BLaER1 (cell line): ENCODE measurements at regions not wholly inside any gene's neighbourhood (a gene's known extent, or its start where the extent isn't known, plus 50 kb on each side); places are given as distances from the start of the nearest gene placed in this dataset.

Experiments used
- H3K27ac ChIP-seq: shearing (Covaris generic); formaldehyde crosslinking; 2 replicates; pipeline ENCODE4 v1.8.1; 2022
- H3K27me3 ChIP-seq: shearing (Covaris generic); formaldehyde crosslinking; 2 replicates; pipeline ENCODE4 v1.8.1; 2022
- H3K36me3 ChIP-seq: shearing (Covaris generic); formaldehyde crosslinking; 2 replicates; pipeline ENCODE4 v1.8.1; 2022
- H3K4me1 ChIP-seq: shearing (Covaris generic); formaldehyde crosslinking; 2 replicates; pipeline ENCODE4 v1.8.1; 2022
- H3K4me2 ChIP-seq: shearing (Covaris generic); formaldehyde crosslinking; 2 replicates; pipeline ENCODE4 v1.8.1; 2022
- H3K4me3 ChIP-seq: shearing (Covaris generic); formaldehyde crosslinking; 2 replicates; pipeline ENCODE4 v1.8.1; 2022
- H3K9ac ChIP-seq: shearing (Covaris generic); formaldehyde crosslinking; 2 replicates; pipeline ENCODE4 v1.8.1; 2022
- H3K9me3 ChIP-seq: shearing (Covaris generic); formaldehyde crosslinking; 2 replicates; pipeline ENCODE4 v1.8.1; 2022
- H4K20me1 ChIP-seq: shearing (Covaris generic); formaldehyde crosslinking; 2 replicates; pipeline ENCODE4 v1.8.1; 2022
- Cebpa-rat ChIP-seq: shearing (Covaris generic); IDR thresholded peaks from 2 replicates; pipeline ENCODE4 v1.8.1; 2022

DNA sequence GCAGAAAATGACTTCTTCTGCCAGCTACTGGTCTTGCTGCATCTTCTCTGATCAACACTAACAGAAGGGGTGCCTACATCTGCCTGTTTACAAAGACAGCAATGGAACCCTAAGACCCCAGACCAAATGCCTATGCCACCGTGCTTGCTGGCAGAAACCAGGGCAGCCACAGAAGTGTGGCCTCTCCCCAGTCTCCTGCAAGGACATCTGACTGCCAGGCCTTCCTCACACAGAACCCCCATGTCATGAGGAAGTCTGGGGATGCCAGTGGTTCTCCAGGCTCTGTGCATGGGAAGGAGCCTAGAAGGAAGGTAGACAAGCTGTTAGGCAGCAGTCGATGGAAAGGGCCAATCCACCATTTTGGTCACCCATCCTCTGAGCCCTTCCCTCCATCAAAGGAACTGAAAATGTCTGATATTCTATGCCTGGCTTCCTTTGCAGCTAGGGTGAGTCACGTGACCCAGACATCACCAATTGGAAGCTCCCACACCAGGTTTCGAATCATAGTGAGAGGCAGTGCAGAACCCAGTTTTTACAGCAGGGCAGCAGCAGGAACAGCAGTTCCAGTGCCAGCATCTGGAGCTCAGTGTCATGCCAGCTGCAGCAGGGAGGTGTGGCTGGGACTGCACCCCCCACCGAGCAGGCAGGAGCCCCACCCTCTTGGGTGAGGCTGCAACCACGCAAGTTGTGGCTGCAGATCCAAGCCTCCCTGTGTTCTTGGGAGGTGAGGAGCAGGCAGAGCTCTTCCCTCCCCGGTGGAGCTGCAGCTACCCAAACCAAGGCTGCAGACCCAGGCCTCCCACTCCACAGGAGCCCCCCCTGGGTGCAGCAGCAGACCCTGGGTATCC, 123.4 kb downstream of the OLFM1 start:
- no peak overlapping the region for H3K27ac ChIP-seq
- TF ChIP-seq Cebpa-rat, result no peak
- H3K4me3 ChIP-seq, result no peak overlapping the region
- no peaks in the 10 kb centered on the region for H4K20me1 ChIP-seq
- H3K27me3 ChIP-seq, result no peaks in the 10 kb centered on the region
- H3K36me3 ChIP-seq, result peaks cover 8% of the 10 kb centered on the region; the same call in 1 of the 2 replicates
- H3K9me3 ChIP-seq, result peaks cover 37% of the 10 kb centered on the region
- H3K4me1 ChIP-seq, result peaks cover 31% of the 10 kb centered on the region
- no peak overlapping the region for H3K9ac ChIP-seq
- H3K4me2 ChIP-seq, result no peak overlapping the region

DNA sequence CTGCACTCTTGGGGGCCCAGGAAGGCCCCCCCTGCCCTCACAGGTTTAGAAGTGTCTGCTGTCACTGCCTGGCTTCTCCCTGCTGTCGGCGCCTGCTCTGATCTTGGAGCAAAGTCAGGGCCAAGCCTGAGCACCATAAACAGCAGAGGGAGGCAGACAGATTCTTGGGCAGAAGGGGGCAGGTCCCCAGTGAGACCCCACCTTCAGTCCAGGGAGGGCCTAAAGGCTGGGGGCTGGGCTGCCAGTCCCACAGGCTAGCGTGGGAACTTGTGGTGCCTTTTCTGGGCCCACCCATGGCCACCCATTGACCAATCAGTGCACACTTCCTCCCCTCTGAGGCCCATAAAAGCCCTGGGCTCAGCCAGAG, 124.0 kb downstream of the OLFM1 start:
- peaks cover 8% of the 10 kb centered on the region; the same call in 1 of the 2 replicates for H3K36me3 ChIP-seq
- H3K27me3 ChIP-seq, result no peaks in the 10 kb centered on the region
- H3K4me2 ChIP-seq, result no peak overlapping the region
- no peak overlapping the region for H3K4me3 ChIP-seq
- H4K20me1 ChIP-seq, result no peaks in the 10 kb centered on the region
- H3K9ac ChIP-seq, result no peak overlapping the region
- H3K9me3 ChIP-seq, result peaks cover 37% of the 10 kb centered on the region
- no peak overlapping the region for H3K27ac ChIP-seq
- TF ChIP-seq Cebpa-rat, result no peak
- peaks cover 34% of the 10 kb centered on the region for H3K4me1 ChIP-seq

DNA sequence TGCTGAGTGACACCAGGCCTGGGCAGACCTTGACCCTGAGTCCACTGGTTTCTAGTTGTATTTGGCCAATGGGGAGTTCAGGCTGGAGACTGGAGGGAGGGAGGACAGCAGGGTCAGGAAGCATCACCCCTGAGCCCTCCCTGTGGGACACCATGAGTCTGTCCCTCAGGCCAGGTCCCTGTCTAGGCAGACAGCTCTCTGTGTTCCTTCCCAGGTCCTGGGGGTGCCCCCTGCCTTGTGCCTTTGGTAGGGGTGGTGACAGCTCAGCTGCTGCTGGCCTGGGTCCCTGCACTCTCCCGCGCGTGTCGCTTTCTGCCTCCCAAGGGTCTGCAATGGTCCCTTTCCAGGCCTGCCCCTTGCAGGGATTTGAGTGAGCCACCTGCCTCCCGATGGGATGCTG, 125.5 kb downstream of the OLFM1 start:
- H3K27ac ChIP-seq, result no peak overlapping the region
- peaks cover 49% of the 10 kb centered on the region for H3K4me1 ChIP-seq
- H3K9me3 ChIP-seq, result peaks cover 37% of the 10 kb centered on the region
- H4K20me1 ChIP-seq, result no peaks in the 10 kb centered on the region
- H3K4me2 ChIP-seq, result no peak overlapping the region
- H3K9ac ChIP-seq, result no peak overlapping the region
- H3K4me3 ChIP-seq, result no peak overlapping the region
- H3K36me3 ChIP-seq, result peaks cover 8% of the 10 kb centered on the region; the same call in 1 of the 2 replicates
- no peaks in the 10 kb centered on the region for H3K27me3 ChIP-seq
- no peak for TF ChIP-seq Cebpa-rat

DNA sequence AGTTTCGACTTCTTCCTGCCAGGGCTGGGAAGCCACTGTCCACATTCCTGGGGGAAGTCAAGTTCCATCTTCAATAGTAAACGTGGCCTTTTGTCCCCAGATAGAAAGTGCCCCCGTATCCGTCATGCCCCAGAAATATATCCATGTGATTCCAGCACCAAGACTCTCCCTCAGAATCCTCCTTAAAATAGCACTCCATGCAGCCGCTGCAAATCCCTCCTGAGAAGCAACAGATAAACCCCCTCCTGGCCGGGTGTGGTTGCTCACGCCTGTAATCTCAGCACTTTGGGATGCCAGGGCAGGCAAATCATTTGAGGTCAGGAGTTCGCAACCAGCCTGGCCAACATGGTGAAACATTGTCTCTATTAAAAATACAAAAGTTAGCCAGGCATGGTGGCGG, 126.1 kb downstream of the OLFM1 start:
- no peak overlapping the region for H3K4me3 ChIP-seq
- no peak overlapping the region for H3K27ac ChIP-seq
- H3K9ac ChIP-seq, result no peak overlapping the region
- H3K4me2 ChIP-seq, result peak overlapping the region; percentile 60
- peaks cover 55% of the 10 kb centered on the region for H3K4me1 ChIP-seq
- peaks cover 8% of the 10 kb centered on the region; the same call in 1 of the 2 replicates for H3K36me3 ChIP-seq
- TF ChIP-seq Cebpa-rat, result no peak
- H4K20me1 ChIP-seq, result no peaks in the 10 kb centered on the region
- H3K9me3 ChIP-seq, result peaks cover 37% of the 10 kb centered on the region
- no peaks in the 10 kb centered on the region for H3K27me3 ChIP-seq

DNA sequence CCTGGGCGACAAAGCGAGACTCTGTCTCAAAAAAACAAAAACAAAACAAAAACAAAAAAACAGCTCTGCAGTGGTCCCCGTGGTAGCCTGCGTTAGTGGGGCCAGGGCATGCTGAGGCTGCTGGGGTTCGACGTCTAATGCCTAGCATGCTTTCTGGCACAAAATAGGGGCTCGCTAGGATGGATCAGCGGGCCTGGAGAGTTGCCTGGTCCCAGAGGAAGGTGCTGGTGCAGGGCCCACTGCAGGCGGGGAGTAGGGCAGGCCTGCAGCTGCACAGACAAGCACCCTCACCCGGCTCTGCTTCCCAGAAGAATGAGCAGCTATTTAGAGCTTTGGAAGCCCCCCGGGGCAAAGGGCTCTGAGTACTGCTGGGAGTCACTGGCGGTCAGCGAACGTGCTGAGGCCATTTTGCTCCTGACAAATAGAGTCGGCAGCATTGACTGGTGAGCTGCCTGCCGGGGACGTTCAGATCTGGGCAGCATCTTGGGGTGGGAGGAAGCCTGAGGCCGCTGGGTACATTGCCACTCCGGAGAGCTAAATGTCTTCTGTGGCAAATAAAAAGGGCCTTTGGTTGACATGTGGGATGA, 126.7 kb downstream of the OLFM1 start:
- H3K4me3 ChIP-seq, result no peak overlapping the region
- no peak overlapping the region for H3K9ac ChIP-seq
- no peak overlapping the region for H3K27ac ChIP-seq
- peaks cover 8% of the 10 kb centered on the region; the same call in 1 of the 2 replicates for H3K36me3 ChIP-seq
- no peaks in the 10 kb centered on the region for H3K27me3 ChIP-seq
- peaks cover 37% of the 10 kb centered on the region for H3K9me3 ChIP-seq
- peaks cover 60% of the 10 kb centered on the region for H3K4me1 ChIP-seq
- H4K20me1 ChIP-seq, result no peaks in the 10 kb centered on the region
- TF ChIP-seq Cebpa-rat, result no peak
- peak overlapping the region; percentile 60 for H3K4me2 ChIP-seq

DNA sequence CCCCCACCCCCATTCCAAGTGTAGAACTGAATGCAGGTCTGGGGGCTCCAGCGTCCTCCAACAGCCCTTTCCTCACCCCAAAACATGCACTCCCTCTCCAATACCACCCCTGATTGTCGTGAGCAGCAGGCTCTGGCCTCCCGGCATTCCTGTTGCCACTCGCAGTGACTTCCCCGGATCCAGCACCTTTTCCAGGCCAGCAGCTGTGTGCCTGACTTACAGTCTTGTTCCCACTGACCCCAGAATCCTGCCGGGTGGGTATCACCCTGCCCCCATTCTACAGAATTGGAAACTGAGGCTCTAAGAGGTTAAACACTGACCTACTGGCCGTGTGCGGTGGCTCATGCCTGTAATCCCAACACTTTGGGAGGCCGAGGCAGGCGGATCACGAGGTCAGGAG, 127.2 kb downstream of the OLFM1 start:
- Histone ChIP-seq H3K9me3 (peaks cover 34% of the 10 kb centered on the region), H3K4me1 (peaks cover 66% of the 10 kb centered on the region), H3K4me3 (no peak overlapping the region), H3K27me3 (no peaks in the 10 kb centered on the region), H3K36me3 (peaks cover 8% of the 10 kb centered on the region; the same call in 1 of the 2 replicates), H3K4me2 (peak overlapping the region; percentile 60), H3K9ac (no peak overlapping the region), H4K20me1 (no peaks in the 10 kb centered on the region), H3K27ac (no peak overlapping the region)
- TF ChIP-seq Cebpa-rat, result no peak

DNA sequence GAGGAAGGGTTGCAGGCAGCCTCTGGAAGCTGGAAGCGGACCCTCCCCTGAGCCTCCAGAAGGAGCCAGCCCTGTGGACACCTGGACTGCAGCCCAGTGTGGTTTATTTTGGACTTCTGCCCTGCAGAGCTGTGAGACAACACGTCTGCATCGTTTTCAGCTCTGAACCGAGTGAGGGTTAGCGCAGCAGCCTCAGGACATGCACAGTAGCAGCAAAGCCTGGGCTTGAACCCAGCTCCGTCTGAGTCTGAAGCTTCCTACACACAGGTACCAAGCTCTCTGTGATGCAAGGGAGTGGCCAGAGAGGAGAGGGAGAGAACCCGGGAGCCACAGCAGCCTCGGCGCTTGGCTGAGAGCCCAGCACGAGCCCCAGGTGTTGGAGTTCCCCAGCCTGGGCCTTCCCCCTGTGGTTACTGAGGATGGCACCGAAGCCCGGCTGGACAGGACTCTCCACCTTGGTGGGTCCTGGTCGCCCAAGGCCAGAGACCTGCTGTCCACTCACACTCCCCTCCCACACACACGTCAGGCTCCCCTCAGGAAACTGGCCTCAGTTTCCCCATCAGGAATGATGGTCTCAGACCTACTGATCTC, 128.2 kb downstream of the OLFM1 start:
- TF ChIP-seq Cebpa-rat, result no peak
- peaks cover 25% of the 10 kb centered on the region for H3K9me3 ChIP-seq
- peak overlapping the region; percentile 61 for H3K4me2 ChIP-seq
- peaks cover 8% of the 10 kb centered on the region; the same call in 1 of the 2 replicates for H3K36me3 ChIP-seq
- H3K4me1 ChIP-seq, result peaks cover 75% of the 10 kb centered on the region
- H4K20me1 ChIP-seq, result no peaks in the 10 kb centered on the region
- H3K27ac ChIP-seq, result peak overlapping the region; percentile 35; the same call in 1 of the 2 replicates
- H3K27me3 ChIP-seq, result no peaks in the 10 kb centered on the region
- no peak overlapping the region for H3K9ac ChIP-seq
- H3K4me3 ChIP-seq, result no peak overlapping the region

DNA sequence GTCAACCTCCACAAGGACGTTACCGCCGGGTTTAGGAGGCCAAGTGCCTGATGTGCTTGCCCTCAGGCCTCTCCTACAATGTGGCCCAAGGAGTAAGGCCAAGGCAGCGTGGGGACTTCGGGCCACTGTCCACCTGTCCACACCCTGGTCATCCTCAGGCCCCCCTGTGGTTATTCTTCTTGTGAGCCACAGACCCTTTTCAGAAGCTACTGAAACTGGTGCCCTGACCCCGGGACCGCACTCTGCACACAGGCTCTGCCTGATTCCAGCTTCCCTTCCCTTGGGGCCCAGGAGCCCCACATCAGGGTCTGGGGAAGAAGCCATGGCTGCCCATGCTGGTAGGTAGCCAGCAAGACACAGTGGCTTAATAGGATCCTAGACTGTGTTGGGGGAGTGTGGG, 128.8 kb downstream of the OLFM1 start:
- H3K27me3 ChIP-seq, result no peaks in the 10 kb centered on the region

DNA sequence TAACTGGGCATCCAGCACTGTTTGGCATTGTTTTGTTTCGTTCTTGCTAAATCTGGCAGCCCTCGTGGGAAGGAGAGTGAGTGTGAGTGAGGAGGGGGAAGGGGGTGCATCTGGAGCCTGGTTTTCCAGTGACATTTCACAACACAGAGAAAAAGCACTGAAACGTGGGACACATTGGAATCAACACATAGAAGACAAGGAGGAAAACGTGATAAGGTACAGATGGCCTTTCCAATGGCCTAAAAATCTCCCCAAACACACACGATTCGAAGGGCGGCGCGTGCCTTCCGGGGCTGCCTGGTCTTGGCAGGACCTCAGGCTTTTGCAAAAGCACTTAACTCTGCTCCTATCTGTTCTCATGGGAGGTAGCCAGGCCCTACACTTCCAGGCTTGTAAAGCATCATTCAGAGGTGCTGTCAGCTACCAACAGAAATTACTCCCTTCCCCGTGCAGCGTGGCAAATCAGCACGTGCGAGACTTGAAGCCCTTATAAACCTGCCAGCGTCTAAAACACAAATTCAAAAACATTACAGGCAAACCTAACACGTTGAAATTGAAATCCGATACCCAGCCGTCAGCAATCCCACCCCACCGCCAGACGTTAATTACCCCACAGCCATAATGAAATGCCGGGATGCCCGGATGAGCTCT, 129.4 kb downstream of the OLFM1 start:
- Histone ChIP-seq H3K9me3 (peaks cover 12% of the 10 kb centered on the region), H4K20me1 (no peaks in the 10 kb centered on the region), H3K9ac (no peak overlapping the region), H3K4me1 (peaks cover 87% of the 10 kb centered on the region), H3K27me3 (no peaks in the 10 kb centered on the region), H3K4me2 (peak overlapping the region; percentile 61), H3K4me3 (no peak overlapping the region), H3K36me3 (peaks cover 2% of the 10 kb centered on the region; the same call in 1 of the 2 replicates), H3K27ac (no peak overlapping the region)
- TF ChIP-seq Cebpa-rat, result no peak

More for the DNA sequence above, 128.8 kb downstream of the OLFM1 start:
- H3K9ac ChIP-seq, result no peak overlapping the region
- H3K36me3 ChIP-seq, result peaks cover 8% of the 10 kb centered on the region; the same call in 1 of the 2 replicates
- H3K9me3 ChIP-seq, result peaks cover 19% of the 10 kb centered on the region
- peak overlapping the region; percentile 35; the same call in 1 of the 2 replicates for H3K27ac ChIP-seq
- no peak overlapping the region for H3K4me3 ChIP-seq
- no peaks in the 10 kb centered on the region for H4K20me1 ChIP-seq
- no peak for TF ChIP-seq Cebpa-rat
- H3K4me2 ChIP-seq, result peak overlapping the region; percentile 61
- H3K4me1 ChIP-seq, result peaks cover 80% of the 10 kb centered on the region
